ENCODE measurements at regions not wholly inside any gene's neighbourhood (a gene's known extent, or its start where the extent isn't known, plus 50 kb on each side); places are given as distances from the start of the nearest gene placed in this dataset.

- Mint-ChIP-seq H3K9me3 (ENCODE audit: unreplicated experiment) (no peaks in the 10 kb centered on the region), H3K4me3 (ENCODE audit: unreplicated experiment) (no peak overlapping the region), H3K4me1 (ENCODE audit: low read depth, unreplicated experiment) (no peaks in the 10 kb centered on the region), H3K36me3 (ENCODE audit: low read depth, unreplicated experiment) (no peaks in the 10 kb centered on the region), H3K27ac (ENCODE audit: unreplicated experiment) (no peak overlapping the region), H3K27me3 (ENCODE audit: low read depth, unreplicated experiment) (no peaks in the 10 kb centered on the region)
- H3K4me2 ChIP-seq (ENCODE audit: low read length): no peak overlapping the region
- no peak for TF ChIP-seq EZH2 (IDR thresholded peaks at IDR 0.05; ENCODE audit: insufficient read depth, low read length)
- peak; percentile 45 for TF ChIP-seq CTCF (IDR thresholded peaks at IDR 0.05; ENCODE audit: insufficient read depth, low read depth, low read length)
- no peak overlapping the region for H3K9ac ChIP-seq (ENCODE audit: low read length)
- FAIRE-seq: no peak
- no peaks in the 10 kb centered on the region for H3K79me2 ChIP-seq (ENCODE audit: insufficient read depth, low read length)
- H3K4me1 ChIP-seq (ENCODE audit: insufficient read depth, low read length): no peaks in the 10 kb centered on the region
- H3K27ac ChIP-seq (ENCODE audit: low read depth, low read length): no peak overlapping the region
- no peaks in the 10 kb centered on the region for H3K36me3 ChIP-seq (ENCODE audit: insufficient read depth, low read length)
- H3K4me3 ChIP-seq (ENCODE audit: insufficient read depth, low read depth, low read length): no peak overlapping the region
- H3K27me3 ChIP-seq (ENCODE audit: insufficient read depth, low read length): no peaks in the 10 kb centered on the region
- H3K9me3 ChIP-seq (ENCODE audit: insufficient read depth, low read depth, low read length): no peaks in the 10 kb centered on the region
- no peak overlapping the region for H2AFZ ChIP-seq (ENCODE audit: low read depth, low read length)
- H4K20me1 ChIP-seq (ENCODE audit: insufficient read depth, low read length): no peaks in the 10 kb centered on the region
- DNase-seq (ENCODE audit: low read depth): peak; percentile 10
Observed at GRCh38 chr1:88079036-88079435, 605.0 kb upstream of the PKN2 start.

- no peaks in the 10 kb centered on the region for H3K27me3 Mint-ChIP-seq (ENCODE audit: low read depth, unreplicated experiment)
- H3K4me2 ChIP-seq (ENCODE audit: low read length): no peak overlapping the region
- no peaks in the 10 kb centered on the region for H3K36me3 ChIP-seq (ENCODE audit: insufficient read depth, low read length)
- H3K9me3 Mint-ChIP-seq (ENCODE audit: unreplicated experiment): peaks cover 8% of the 10 kb centered on the region
- H3K9ac ChIP-seq (ENCODE audit: low read length): no peak overlapping the region
- H3K4me3 Mint-ChIP-seq (ENCODE audit: unreplicated experiment): no peak overlapping the region
- H3K4me1 Mint-ChIP-seq (ENCODE audit: low read depth, unreplicated experiment): no peaks in the 10 kb centered on the region
- H2AFZ ChIP-seq (ENCODE audit: low read depth, low read length): no peak overlapping the region
- no peaks in the 10 kb centered on the region for H3K9me3 ChIP-seq (ENCODE audit: insufficient read depth, low read depth, low read length)
- no peaks in the 10 kb centered on the region for H3K79me2 ChIP-seq (ENCODE audit: insufficient read depth, low read length)
- H3K27ac Mint-ChIP-seq (ENCODE audit: unreplicated experiment): no peak overlapping the region
- no peak for FAIRE-seq
- no peak overlapping the region for H3K4me3 ChIP-seq (ENCODE audit: insufficient read depth, low read depth, low read length)
- no peaks in the 10 kb centered on the region for H3K36me3 Mint-ChIP-seq (ENCODE audit: low read depth, unreplicated experiment)
- no peak overlapping the region for H3K27ac ChIP-seq (ENCODE audit: low read depth, low read length)
- H4K20me1 ChIP-seq (ENCODE audit: insufficient read depth, low read length): no peaks in the 10 kb centered on the region
- no peak for DNase-seq (ENCODE audit: low read depth)
- H3K4me1 ChIP-seq (ENCODE audit: insufficient read depth, low read length): no peaks in the 10 kb centered on the region
- H3K27me3 ChIP-seq (ENCODE audit: insufficient read depth, low read length): no peaks in the 10 kb centered on the region
- TF ChIP-seq CTCF (IDR thresholded peaks at IDR 0.05; ENCODE audit: insufficient read depth, low read depth, low read length): no peak
- no peak for TF ChIP-seq EZH2 (IDR thresholded peaks at IDR 0.05; ENCODE audit: insufficient read depth, low read length)
Observed at GRCh38 chr1:88080875-88081274, 603.2 kb upstream of the PKN2 start.

- no peaks in the 10 kb centered on the region for H3K4me1 Mint-ChIP-seq (ENCODE audit: low read depth, unreplicated experiment)
- Histone ChIP-seq H3K9me3 (ENCODE audit: insufficient read depth, low read depth, low read length) (no peaks in the 10 kb centered on the region), H3K9ac (ENCODE audit: low read length) (no peak overlapping the region), H3K4me3 (ENCODE audit: insufficient read depth, low read depth, low read length) (no peak overlapping the region), H4K20me1 (ENCODE audit: insufficient read depth, low read length) (no peaks in the 10 kb centered on the region), H3K4me2 (ENCODE audit: low read length) (no peak overlapping the region), H3K36me3 (ENCODE audit: insufficient read depth, low read length) (no peaks in the 10 kb centered on the region), H2AFZ (ENCODE audit: low read depth, low read length) (no peak overlapping the region), H3K4me1 (ENCODE audit: insufficient read depth, low read length) (no peaks in the 10 kb centered on the region), H3K79me2 (ENCODE audit: insufficient read depth, low read length) (no peaks in the 10 kb centered on the region), H3K27me3 (ENCODE audit: insufficient read depth, low read length) (no peaks in the 10 kb centered on the region), H3K27ac (ENCODE audit: low read depth, low read length) (no peak overlapping the region)
- H3K27ac Mint-ChIP-seq (ENCODE audit: unreplicated experiment): no peak overlapping the region
- no peak for TF ChIP-seq EZH2 (IDR thresholded peaks at IDR 0.05; ENCODE audit: insufficient read depth, low read length)
- TF ChIP-seq CTCF (IDR thresholded peaks at IDR 0.05; ENCODE audit: insufficient read depth, low read depth, low read length): no peak
- no peak for FAIRE-seq
- H3K9me3 Mint-ChIP-seq (ENCODE audit: unreplicated experiment): peaks cover 13% of the 10 kb centered on the region
- H3K4me3 Mint-ChIP-seq (ENCODE audit: unreplicated experiment): no peak overlapping the region
- no peaks in the 10 kb centered on the region for H3K27me3 Mint-ChIP-seq (ENCODE audit: low read depth, unreplicated experiment)
- no peak for DNase-seq (ENCODE audit: low read depth)
- no peaks in the 10 kb centered on the region for H3K36me3 Mint-ChIP-seq (ENCODE audit: low read depth, unreplicated experiment)
Observed at GRCh38 chr1:88088481-88088880, 595.6 kb upstream of the PKN2 start.
